GM12892 (cell line): ENCODE measurements at regions not wholly inside any gene's neighbourhood (a gene's known extent, or its start where the extent isn't known, plus 50 kb on each side); places are given as distances from the start of the nearest gene placed in this dataset.

ENCODE experiments used
- POLR2AphosphoS5 ChIP-seq: IDR thresholded peaks from 2 replicates; pipeline ENCODE4 v1.6.1; 2011; ENCODE audit warnings: low read depth, low read length, control low read depth
- TAF1 ChIP-seq: IDR thresholded peaks from 2 replicates; pipeline ENCODE4 v1.6.1; 2011; ENCODE audit warnings: low read depth, mild to moderate bottlenecking, control low read depth, low read length, borderline replicate concordance

- TF ChIP-seq TAF1, result no peak
- no peak for TF ChIP-seq POLR2AphosphoS5
Observed at GRCh38 chr11:19631712-19632498, 80.7 kb upstream of the NAV2 start.
